ENCODE measurements at regions not wholly inside any gene's neighbourhood (a gene's known extent, or its start where the extent isn't known, plus 50 kb on each side); places are given as distances from the start of the nearest gene placed in this dataset.

DNA sequence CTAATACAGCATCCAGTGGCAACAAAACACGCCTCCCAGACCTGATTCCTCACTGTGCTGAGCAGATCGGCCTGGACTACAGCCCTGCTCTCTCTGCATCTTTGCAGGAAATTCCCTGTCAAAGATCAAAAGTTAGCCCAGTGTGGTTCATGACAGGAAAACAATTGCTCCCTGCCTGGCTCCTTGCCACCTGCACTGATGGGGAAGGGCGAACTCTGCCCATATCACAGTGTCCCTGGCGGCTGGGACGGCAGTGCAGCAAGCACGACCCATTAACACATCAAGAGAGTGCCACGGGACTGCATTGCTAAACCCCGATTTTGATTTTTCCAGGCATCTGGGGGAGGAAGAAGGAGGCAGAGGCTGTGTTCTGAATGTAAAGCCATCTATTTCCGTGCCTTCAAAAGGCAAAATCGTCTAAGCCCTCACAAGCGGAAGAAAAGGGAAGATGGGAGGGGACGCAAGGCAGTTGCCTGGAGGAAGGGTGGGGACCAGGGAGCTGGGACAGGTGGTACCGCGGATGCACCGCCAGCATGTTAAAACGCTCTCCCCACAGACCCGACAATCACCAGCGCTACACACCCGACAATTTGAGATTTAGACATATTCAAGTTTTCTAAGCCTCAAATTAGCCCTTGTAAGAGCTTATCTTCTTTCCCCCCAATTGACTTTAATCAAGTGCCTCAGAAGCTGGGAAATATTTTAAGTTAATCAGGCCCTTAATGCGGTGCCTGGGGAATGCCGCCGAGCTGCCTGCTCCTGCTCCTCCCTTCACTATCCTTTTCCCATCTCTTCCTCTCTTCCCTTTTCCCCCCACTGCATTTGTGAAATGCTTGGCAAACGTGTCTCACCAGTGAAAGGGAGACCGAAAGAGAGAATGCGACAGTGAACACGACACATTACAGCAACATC lies 238.8 kb upstream of the CDH5 start:
- TF ChIP-seq, protein P1, sequence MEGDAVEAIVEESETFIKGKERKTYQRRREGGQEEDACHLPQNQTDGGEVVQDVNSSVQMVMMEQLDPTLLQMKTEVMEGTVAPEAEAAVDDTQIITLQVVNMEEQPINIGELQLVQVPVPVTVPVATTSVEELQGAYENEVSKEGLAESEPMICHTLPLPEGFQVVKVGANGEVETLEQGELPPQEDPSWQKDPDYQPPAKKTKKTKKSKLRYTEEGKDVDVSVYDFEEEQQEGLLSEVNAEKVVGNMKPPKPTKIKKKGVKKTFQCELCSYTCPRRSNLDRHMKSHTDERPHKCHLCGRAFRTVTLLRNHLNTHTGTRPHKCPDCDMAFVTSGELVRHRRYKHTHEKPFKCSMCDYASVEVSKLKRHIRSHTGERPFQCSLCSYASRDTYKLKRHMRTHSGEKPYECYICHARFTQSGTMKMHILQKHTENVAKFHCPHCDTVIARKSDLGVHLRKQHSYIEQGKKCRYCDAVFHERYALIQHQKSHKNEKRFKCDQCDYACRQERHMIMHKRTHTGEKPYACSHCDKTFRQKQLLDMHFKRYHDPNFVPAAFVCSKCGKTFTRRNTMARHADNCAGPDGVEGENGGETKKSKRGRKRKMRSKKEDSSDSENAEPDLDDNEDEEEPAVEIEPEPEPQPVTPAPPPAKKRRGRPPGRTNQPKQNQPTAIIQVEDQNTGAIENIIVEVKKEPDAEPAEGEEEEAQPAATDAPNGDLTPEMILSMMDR (IDR thresholded peaks at IDR 0.05) = no peak
- no peak for TF ChIP-seq POLR2AphosphoS5 (IDR thresholded peaks at IDR 0.05)

All from breast epithelium (tissue), 3 donors.